Coronary artery (tissue), 2 donors: ENCODE measurements at regions not wholly inside any gene's neighbourhood (a gene's known extent, or its start where the extent isn't known, plus 50 kb on each side); places are given as distances from the start of the nearest gene placed in this dataset.
"Not testable (repeated sequence)": the region's sequence is repeated elsewhere in the genome, so short reads cannot be mapped to it uniquely, and the experiment has no call there.

Source experiments
- DNase-seq: peaks from one replicate; pipeline ENCODE4 v3.0.0-alpha.2; 2017; ENCODE audit warnings: low spot score
- H3K27ac ChIP-seq, 2 donors: fragments of 200-600 bp; sonication (generic); one replicate each; pipeline ENCODE4 v1.5.1; 2016 to 2019
- H3K4me3 ChIP-seq: fragments of 200-600 bp; sonication (generic); 2 replicates; pipeline ENCODE4 v1.5.1; 2016; ENCODE audit warnings: mild to moderate bottlenecking, moderate library complexity
- TF ChIP-seq, protein P1 (sequence below): fragments of 200-600 bp; sonication (generic); IDR thresholded peaks from one replicate; pipeline ENCODE4 v1.5.1; 2019; ENCODE audit warnings: antibody characterized with exemption

- TF ChIP-seq, protein P1, sequence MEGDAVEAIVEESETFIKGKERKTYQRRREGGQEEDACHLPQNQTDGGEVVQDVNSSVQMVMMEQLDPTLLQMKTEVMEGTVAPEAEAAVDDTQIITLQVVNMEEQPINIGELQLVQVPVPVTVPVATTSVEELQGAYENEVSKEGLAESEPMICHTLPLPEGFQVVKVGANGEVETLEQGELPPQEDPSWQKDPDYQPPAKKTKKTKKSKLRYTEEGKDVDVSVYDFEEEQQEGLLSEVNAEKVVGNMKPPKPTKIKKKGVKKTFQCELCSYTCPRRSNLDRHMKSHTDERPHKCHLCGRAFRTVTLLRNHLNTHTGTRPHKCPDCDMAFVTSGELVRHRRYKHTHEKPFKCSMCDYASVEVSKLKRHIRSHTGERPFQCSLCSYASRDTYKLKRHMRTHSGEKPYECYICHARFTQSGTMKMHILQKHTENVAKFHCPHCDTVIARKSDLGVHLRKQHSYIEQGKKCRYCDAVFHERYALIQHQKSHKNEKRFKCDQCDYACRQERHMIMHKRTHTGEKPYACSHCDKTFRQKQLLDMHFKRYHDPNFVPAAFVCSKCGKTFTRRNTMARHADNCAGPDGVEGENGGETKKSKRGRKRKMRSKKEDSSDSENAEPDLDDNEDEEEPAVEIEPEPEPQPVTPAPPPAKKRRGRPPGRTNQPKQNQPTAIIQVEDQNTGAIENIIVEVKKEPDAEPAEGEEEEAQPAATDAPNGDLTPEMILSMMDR = no peak
- no peak for DNase-seq
- Histone ChIP-seq H3K27ac (no peak overlapping the region), H3K4me3 (no peak overlapping the region)
These were observed 188.3 kb upstream of the ARHGAP42 start for GRCh38 chr11:100498780-100499179.

GRCh38 chr11:100501450-100501849 lies 185.6 kb upstream of the ARHGAP42 start:
- TF ChIP-seq, protein P1 = no peak
- no peak overlapping the region for H3K4me3 ChIP-seq
- no peak overlapping the region for H3K27ac ChIP-seq
- DNase-seq = no peak

DNA sequence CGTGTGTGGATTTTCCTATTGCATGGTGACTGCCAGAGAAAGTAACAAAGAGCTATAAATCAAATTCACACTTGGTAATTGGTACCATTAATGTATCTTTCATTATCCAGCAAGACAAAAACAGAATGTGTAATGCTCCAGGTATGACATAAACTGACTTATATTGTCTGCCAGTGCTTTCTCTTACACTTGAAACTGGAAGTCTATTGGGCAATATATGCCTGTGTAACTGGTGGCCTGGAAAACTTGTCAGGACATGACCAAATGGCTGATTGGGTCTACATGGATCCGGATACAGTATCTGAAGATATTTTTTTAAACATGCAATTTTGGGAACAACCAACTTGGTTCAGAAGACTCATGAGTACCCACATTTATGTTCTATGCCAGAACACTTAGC lies 174.6 kb upstream of the ARHGAP42 start:
- TF ChIP-seq, protein P1 = no peak
- Histone ChIP-seq H3K4me3 (no peak overlapping the region), H3K27ac (no peak overlapping the region)
- no peak for DNase-seq

DNA sequence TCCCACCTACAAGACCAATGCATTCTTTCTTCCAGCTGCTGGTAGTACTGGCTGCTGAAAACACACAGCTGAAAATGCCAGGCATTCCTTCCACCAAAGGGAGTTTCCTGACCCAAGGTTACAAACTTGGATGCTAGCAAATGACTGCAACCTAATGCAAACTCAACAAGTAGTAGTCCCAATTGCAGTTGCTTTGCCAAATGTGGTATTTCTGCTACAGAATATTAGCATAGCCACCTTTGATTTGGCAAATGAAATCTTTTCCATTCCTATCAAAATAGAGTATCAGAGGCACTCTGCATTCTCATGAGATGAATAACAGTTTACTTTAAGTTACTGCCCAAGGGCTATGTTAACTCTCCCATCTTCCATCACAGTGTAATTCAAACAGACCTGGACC lies 172.0 kb upstream of the ARHGAP42 start:
- Histone ChIP-seq H3K4me3 (no peak overlapping the region), H3K27ac (no peak overlapping the region)
- no peak for DNase-seq
- TF ChIP-seq, protein P1 = no peak

- Histone ChIP-seq H3K27ac (no peak overlapping the region), H3K4me3 (no peak overlapping the region)
- TF ChIP-seq, protein P1 = no peak
- DNase-seq = no peak
These were observed 161.9 kb upstream of the ARHGAP42 start for GRCh38 chr11:100525197-100525596.

DNA sequence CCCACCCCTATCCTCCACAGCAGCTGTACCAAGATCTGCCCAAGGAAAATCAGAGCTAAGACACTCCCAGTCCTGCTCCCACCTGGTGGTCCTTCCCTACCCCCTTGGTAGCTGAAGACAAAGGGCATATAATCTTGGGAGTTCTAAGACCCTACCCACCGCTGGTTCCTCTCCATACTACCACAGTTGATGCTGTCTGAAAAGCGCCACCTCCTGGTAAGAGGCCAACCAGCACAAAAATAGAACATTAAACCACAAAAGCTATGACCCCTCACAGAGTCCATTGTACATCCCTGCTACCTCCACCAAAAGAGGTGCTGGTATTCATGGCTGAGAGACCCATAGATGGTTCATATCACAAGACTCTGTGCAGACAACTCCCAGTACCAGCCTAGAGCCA lies 161.5 kb upstream of the ARHGAP42 start:
- TF ChIP-seq, protein P1 = no peak
- Histone ChIP-seq H3K4me3 (no peak overlapping the region), H3K27ac (no peak overlapping the region)
- DNase-seq = no peak

DNA sequence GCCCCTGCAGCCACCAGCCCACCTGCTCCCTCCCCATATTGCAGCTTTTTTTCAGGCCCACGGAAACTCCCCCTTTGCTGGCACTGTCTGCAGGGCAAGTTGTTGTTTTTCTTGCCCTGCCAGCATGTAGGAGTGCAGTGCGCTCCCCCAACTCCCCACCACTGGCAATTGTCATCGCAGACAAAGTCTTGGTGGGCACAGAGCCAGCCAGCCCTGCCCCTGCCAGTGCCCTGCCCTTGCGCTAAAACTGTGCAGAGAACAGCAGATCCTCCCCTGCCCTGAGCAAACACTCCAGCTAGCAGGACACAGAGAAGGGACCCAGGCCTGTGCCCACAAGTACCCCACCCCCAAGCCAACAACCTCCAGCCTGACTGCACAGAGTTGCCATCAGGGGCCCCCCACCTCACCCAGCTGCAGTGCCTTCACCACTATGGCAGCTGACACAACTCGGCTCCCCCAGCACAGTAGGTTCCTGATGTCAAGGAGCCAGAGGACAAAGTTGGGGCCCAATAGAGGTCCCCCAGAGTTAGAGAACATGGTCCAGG lies 158.1 kb upstream of the ARHGAP42 start:
- TF ChIP-seq, protein P1 = no peak
- DNase-seq = no peak
- no peak overlapping the region for H3K4me3 ChIP-seq
- H3K27ac ChIP-seq = no peak overlapping the region

DNA sequence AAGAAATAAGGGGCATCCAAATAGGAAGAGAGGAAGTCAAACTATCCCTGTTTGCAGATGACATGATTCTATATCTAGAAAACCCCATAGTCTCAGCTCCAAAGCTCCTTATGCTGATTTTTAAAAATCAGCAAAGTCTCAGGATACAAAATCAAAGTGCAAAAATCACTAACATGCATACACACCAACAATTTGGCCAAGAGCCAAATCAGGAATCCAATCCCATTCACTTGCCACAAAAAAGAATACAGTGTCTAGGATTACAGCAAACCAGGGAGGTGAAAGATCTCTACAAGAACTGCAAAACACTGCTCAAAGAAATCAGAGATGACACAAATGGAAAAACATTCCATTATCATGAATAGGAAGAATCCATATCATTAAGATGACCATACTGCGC lies 155.8 kb upstream of the ARHGAP42 start:
- not testable (repeated sequence) for H3K4me3 ChIP-seq, DNase-seq, H3K27ac ChIP-seq
